Osteoblast (primary cell): ENCODE measurements at regions not wholly inside any gene's neighbourhood (a gene's known extent, or its start where the extent isn't known, plus 50 kb on each side); places are given as distances from the start of the nearest gene placed in this dataset.
"Not testable (repeated sequence)": the region's sequence is repeated elsewhere in the genome, so short reads cannot be mapped to it uniquely, and the experiment has no call there.

Experiments
- DNase-seq: peaks from one replicate; pipeline ENCODE4 v3.0.0; 2011; ENCODE audit warnings: low spot score, mixed read lengths; ENCODE audit not compliant: insufficient read length; ENCODE audit errors: missing footprints
- H2AFZ ChIP-seq: 2 replicates; pipeline ENCODE4 v1.6.0; 2011; ENCODE audit warnings: mild to moderate bottlenecking, low read length
- H3K27ac ChIP-seq: 2 replicates; pipeline ENCODE4 v1.5.1; 2011; ENCODE audit warnings: mild to moderate bottlenecking, low read depth, low read length, moderate library complexity
- H3K27me3 ChIP-seq: 2 replicates; pipeline ENCODE4 v1.6.0; 2012; ENCODE audit warnings: mild to moderate bottlenecking, control low read depth, inconsistent platforms, low read length, moderate library complexity; ENCODE audit not compliant: insufficient read depth
- H3K36me3 ChIP-seq: 2 replicates; pipeline ENCODE4 v1.5.1; 2011; ENCODE audit warnings: mild to moderate bottlenecking, low read length, control low read depth, moderate library complexity; ENCODE audit not compliant: insufficient read depth
- H3K4me1 ChIP-seq: 2 replicates; pipeline ENCODE4 v1.5.1; 2011; ENCODE audit warnings: mild to moderate bottlenecking, low read length, control low read depth, moderate library complexity; ENCODE audit not compliant: insufficient read depth
- H3K4me2 ChIP-seq: 2 replicates; pipeline ENCODE4 v1.6.0; 2011; ENCODE audit warnings: mild to moderate bottlenecking, low read length; ENCODE audit not compliant: insufficient read depth
- H3K4me3 ChIP-seq: fragments of 200-600 bp; sonication (generic); 3 replicates; pipeline ENCODE4 v1.5.1; 2012; ENCODE audit warnings: mild to moderate bottlenecking, low read length, inconsistent platforms; ENCODE audit not compliant: insufficient read depth
- H3K79me2 ChIP-seq: 2 replicates; pipeline ENCODE4 v1.6.0; 2012; ENCODE audit warnings: mild to moderate bottlenecking, low read length, control low read depth, inconsistent platforms; ENCODE audit not compliant: insufficient read depth
- H3K9me3 ChIP-seq: 2 replicates; pipeline ENCODE4 v1.5.1; 2011; ENCODE audit warnings: low read depth, low read length, control low read depth
- H4K20me1 ChIP-seq: 2 replicates; pipeline ENCODE4 v1.6.0; 2012; ENCODE audit warnings: mild to moderate bottlenecking, low read length, control low read depth; ENCODE audit not compliant: insufficient read depth
- TF ChIP-seq, protein P1 (sequence below): IDR thresholded peaks from 2 replicates; pipeline ENCODE4 v1.5.1; 2011; ENCODE audit warnings: mild to moderate bottlenecking, low read depth, low read length, moderate library complexity; ENCODE audit errors: extremely low read depth

- Histone ChIP-seq H3K27me3 (no peaks in the 10 kb centered on the region), H3K9me3 (no peaks in the 10 kb centered on the region), H3K79me2 (no peaks in the 10 kb centered on the region), H4K20me1 (no peaks in the 10 kb centered on the region), H3K36me3 (no peaks in the 10 kb centered on the region), H3K4me3 (no peak overlapping the region), H3K27ac (no peak overlapping the region), H3K4me1 (no peaks in the 10 kb centered on the region), H2AFZ (no peak overlapping the region), H3K4me2 (no peak overlapping the region)
- no peak for DNase-seq
- TF ChIP-seq, protein P1, sequence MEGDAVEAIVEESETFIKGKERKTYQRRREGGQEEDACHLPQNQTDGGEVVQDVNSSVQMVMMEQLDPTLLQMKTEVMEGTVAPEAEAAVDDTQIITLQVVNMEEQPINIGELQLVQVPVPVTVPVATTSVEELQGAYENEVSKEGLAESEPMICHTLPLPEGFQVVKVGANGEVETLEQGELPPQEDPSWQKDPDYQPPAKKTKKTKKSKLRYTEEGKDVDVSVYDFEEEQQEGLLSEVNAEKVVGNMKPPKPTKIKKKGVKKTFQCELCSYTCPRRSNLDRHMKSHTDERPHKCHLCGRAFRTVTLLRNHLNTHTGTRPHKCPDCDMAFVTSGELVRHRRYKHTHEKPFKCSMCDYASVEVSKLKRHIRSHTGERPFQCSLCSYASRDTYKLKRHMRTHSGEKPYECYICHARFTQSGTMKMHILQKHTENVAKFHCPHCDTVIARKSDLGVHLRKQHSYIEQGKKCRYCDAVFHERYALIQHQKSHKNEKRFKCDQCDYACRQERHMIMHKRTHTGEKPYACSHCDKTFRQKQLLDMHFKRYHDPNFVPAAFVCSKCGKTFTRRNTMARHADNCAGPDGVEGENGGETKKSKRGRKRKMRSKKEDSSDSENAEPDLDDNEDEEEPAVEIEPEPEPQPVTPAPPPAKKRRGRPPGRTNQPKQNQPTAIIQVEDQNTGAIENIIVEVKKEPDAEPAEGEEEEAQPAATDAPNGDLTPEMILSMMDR: no peak
These were observed 128.5 kb upstream of the EEF2KMT start for GRCh38 chr16:5225931-5226655.

DNA sequence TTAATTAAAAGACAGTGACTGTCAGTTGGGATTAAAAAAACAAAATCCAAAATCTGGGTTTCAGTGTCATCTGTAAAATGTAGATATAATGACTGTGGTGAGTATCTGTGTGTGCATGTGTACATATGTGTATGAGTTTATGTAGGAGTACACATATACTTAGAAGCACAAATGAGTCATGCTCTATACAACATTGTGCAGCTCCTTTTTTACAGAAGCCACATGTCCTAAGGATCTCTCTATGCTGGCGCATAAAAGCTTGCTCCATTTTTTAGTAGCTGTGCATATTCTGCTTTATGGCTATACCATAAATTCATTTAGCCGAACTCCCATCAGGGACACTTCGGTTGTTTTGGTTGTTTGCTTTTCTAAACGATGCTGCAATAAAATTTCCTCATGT lies 125.2 kb upstream of the EEF2KMT start:
- H3K4me1 ChIP-seq: no peaks in the 10 kb centered on the region
- DNase-seq: no peak
- H3K79me2 ChIP-seq: no peaks in the 10 kb centered on the region
- H4K20me1 ChIP-seq: no peaks in the 10 kb centered on the region
- H3K4me2 ChIP-seq: no peak overlapping the region
- H3K36me3 ChIP-seq: no peaks in the 10 kb centered on the region
- H3K27me3 ChIP-seq: no peaks in the 10 kb centered on the region
- H3K4me3 ChIP-seq: no peak overlapping the region
- no peak overlapping the region for H3K27ac ChIP-seq
- H3K9me3 ChIP-seq: no peaks in the 10 kb centered on the region
- H2AFZ ChIP-seq: no peak overlapping the region
- TF ChIP-seq, protein P1: no peak

DNA sequence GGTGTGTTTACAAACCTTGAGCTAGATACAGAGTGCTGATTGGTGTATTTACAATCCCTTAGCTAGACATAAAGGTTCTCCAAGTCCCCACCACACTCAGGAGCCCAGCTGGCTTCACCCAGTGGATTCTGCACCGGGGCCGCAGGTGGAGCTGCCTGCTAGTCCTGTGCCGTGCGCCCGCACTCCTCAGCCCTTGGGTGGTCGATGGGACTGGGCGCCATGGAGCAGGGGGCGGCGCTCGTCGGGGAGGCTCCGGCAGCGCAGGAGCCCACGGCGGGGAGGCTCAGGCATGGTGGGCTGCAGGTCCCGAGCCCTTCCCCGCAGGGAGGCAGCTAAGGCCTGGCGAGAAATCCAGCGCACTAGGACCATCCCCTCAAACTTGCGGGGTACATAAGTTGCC lies 124.2 kb upstream of the EEF2KMT start:
- not testable (repeated sequence) for H3K4me2 ChIP-seq, H3K4me1 ChIP-seq, H4K20me1 ChIP-seq, DNase-seq, H3K27me3 ChIP-seq, H3K36me3 ChIP-seq, H3K9me3 ChIP-seq, H2AFZ ChIP-seq, H3K79me2 ChIP-seq, H3K4me3 ChIP-seq, H3K27ac ChIP-seq

DNA sequence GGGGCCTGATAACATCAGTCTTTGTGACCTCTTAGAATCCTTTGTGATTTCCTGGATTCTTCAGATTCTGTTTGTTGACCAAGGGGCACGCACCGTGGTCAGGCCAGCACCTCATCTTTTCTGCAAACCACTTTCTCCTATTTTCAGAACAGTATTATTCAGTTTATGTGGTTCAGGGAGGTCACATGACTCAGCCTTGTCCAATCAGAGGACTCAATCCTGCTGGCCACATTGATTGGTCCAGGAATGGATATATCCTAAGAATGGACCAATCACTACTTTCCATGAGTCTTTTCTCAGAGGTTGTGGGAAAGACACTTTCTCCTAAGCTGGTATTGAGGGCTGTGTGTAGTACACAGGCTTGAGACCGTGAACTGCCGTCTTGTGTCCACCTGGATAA lies 123.1 kb upstream of the EEF2KMT start:
- no peak overlapping the region for H3K4me3 ChIP-seq
- H3K36me3 ChIP-seq: no peaks in the 10 kb centered on the region
- no peaks in the 10 kb centered on the region for H3K4me1 ChIP-seq
- H3K27me3 ChIP-seq: no peaks in the 10 kb centered on the region
- DNase-seq: no peak
- H3K4me2 ChIP-seq: no peak overlapping the region
- H3K9me3 ChIP-seq: no peaks in the 10 kb centered on the region
- no peak overlapping the region for H3K27ac ChIP-seq
- TF ChIP-seq, protein P1: no peak
- H3K79me2 ChIP-seq: no peaks in the 10 kb centered on the region
- H2AFZ ChIP-seq: no peak overlapping the region
- no peaks in the 10 kb centered on the region for H4K20me1 ChIP-seq
